GM12892 (cell line): ENCODE measurements at regions not wholly inside any gene's neighbourhood (a gene's known extent, or its start where the extent isn't known, plus 50 kb on each side); places are given as distances from the start of the nearest gene placed in this dataset.

Experiments used
- POLR2A ChIP-seq: IDR thresholded peaks from 2 replicates; pipeline ENCODE4 v1.6.1; 2011; ENCODE audit warnings: low read depth, low read length, control low read depth
- TAF1 ChIP-seq: IDR thresholded peaks from 2 replicates; pipeline ENCODE4 v1.6.1; 2011; ENCODE audit warnings: low read depth, mild to moderate bottlenecking, control low read depth, low read length, borderline replicate concordance

- no peak for TF ChIP-seq TAF1
- TF ChIP-seq POLR2A = no peak
Observed at GRCh38 chr12:124499190-124499753, 68.1 kb downstream of the NCOR2 start.
